Middle frontal gyrus (tissue), 1 donor: ENCODE measurements at regions not wholly inside any gene's neighbourhood (a gene's known extent, or its start where the extent isn't known, plus 50 kb on each side); places are given as distances from the start of the nearest gene placed in this dataset.

Experiments
- DNase-seq: peaks from one replicate; pipeline ENCODE4 v3.0.0-alpha.2; 2015; ENCODE audit warnings: low spot score; ENCODE audit errors: extremely low spot score

GRCh38 chr11:71356904-71357303 is 91.3 kb downstream of the DHCR7 start:
- DNase-seq: no peak

DNA sequence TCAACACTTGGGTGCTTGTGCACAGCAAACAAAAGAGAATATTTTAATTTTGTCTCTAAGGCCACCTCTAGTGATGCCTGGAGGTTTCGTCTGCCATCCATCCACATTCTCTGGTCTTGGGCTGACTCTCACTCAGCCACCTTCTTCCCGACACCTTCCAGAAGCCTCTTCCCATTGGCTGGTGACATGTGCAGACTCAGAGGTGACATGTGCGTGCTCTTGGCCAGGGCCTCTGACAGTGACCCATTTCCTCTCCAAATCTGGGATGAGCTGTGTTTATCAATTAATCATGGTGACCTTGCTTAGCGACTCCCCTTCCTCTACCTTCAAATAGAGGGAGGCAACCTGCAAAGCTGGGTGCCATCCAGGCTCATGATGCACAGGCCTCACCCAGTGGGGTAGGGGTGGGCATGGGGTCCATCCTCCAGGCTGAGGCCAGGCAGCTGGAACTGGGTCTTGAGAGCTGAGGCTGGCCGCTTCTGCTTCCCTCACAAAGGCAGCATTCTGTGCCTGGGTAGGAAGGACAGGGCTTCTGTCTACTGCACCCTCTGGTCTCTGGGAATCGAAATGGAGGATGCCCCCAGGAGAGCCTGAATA is 91.8 kb downstream of the DHCR7 start:
- DNase-seq: no peak

- no peak for DNase-seq
These were observed 92.9 kb downstream of the DHCR7 start for GRCh38 chr11:71355281-71355680.

- no peak for DNase-seq
These were observed 93.6 kb downstream of the DHCR7 start for GRCh38 chr11:71354394-71355105.

DNA sequence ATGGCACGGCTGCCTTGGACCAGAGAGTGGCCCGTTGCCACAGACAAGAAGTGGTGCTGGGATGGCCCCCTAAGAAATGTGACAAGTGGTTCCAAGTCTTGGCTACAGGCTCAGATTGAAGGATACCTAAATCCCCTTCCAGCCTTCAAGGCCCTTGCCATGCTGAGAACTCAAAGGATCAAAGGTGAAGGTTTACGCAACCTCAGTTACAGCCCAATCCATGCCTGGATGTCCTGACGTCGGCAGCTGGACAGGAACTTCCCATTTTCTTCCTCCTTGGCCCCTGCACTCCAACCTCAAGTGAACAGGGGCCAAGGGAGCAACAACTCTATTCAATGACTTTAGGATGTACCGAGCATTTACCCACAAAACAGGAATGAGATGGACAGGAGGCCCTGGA is 95.4 kb downstream of the DHCR7 start:
- no peak for DNase-seq

- DNase-seq: no peak
These were observed 96.0 kb downstream of the DHCR7 start for GRCh38 chr11:71352226-71352625.

DNA sequence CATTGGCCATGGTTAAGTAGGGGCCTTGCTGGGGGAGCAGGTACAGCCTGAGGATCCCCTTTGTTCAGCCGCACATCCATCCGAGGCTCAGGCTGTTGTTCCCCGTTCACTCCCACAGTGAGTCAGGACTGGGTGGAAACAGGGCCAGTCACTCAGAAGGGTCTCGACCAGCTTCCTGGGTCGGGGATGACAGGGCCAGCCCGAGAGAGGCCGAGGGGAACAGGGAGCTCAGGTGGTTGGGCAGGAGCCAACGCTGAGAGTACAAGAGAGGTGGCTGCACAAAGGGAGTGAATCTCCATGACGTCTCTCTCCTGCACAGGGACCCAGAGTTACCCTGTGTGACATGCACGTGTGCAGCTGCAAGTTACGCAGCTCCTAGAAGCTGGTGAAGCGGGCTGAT is 97.2 kb upstream of the SHANK2 start:
- DNase-seq: no peak

DNA sequence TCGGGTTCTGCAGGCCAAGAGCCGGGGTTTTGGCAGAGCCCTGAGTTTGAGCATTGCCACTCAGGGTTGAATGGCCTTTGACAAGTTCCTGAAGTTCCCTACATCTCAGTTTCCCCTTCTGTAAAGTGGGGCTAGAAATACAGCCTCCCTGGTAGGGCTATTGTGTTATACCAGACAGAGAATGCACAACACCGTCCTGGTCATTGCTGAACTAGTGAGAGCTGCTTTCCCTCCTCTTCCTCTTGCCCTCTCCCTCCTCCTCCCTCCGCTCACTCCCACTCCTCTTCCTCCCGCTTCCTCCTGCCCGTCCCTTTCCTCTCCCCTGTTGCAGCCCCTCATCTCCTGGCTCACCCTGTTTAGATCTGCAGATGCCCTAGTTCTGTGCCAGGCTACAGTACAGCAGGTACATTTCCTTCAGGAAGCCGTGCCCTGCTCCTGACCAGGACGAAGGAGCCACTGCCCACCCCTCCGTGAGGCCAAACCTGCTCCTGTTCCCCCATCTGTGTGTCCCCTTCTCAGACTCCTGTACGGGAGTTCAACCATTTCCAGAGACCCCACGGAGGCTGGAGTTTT is 91.5 kb upstream of the SHANK2 start:
- DNase-seq: no peak

- no peak for DNase-seq
These were observed 90.8 kb upstream of the SHANK2 start for GRCh38 chr11:71342951-71343827.

DNA sequence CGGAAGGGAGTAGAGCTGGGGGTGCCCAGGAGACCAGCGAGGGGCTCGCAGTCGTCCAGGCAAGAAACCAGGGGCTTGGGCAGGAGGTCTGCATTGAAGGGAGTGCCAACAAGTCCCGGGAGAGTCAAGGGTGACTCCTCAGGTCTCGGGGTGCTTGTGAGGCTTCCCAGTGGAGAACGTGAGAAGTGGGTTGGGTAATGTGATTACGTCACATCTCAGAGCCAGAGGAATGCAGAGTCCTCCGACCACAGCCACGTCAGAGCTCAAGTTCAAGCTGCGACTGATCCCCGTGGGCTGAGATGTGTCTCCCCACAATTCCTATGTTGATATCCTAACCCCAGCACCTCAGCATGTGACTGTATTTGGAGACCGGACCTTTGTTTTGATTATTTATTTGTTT is 89.7 kb upstream of the SHANK2 start:
- no peak for DNase-seq

- DNase-seq: no peak
These were observed 89.2 kb upstream of the SHANK2 start for GRCh38 chr11:71341596-71341995.

DNA sequence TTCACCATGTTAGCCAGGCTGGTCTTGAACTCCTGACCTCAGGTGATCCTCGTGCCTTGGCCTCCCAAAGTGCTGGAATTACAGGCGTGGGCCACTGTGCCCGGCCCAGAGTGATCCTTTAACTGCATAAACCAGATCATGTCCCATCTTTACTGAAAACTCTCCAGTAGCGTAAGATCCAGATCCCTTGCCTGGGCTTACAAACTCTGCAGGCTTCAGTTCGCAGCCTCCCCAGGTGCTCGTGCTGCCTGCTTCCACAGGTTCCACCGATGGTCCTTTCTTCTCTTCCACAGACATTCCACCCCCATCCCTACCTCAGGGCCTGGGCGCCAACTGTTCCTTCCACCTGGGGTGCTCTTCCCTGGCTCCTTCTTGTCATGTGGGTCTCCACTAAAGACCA is 88.8 kb upstream of the SHANK2 start:
- DNase-seq: no peak

DNA sequence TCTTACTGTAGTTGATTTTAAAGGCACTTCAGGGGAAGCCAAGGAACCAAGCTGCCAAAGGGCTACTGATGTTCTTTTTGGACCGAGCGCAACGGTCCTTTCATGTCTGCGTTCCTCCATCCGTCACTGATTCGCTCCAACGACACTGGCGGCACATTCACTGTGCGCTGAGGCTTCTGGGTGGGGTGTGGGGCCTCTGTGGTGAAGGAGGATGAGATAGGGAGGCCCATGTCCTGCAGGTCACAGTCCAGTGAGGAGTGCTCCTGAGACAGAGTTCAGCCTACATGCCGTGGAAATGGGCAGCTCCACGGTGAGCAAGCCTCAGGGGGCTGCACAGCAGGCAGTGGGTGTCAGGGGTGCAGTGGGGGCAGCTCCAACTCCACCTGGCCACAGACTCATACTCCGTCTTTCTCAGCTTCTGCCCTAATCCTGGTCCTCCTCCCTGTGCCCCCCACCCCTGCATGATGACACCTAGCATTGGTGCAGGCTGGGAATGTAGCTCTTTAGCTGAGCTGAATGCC is 87.8 kb upstream of the SHANK2 start:
- no peak for DNase-seq

DNA sequence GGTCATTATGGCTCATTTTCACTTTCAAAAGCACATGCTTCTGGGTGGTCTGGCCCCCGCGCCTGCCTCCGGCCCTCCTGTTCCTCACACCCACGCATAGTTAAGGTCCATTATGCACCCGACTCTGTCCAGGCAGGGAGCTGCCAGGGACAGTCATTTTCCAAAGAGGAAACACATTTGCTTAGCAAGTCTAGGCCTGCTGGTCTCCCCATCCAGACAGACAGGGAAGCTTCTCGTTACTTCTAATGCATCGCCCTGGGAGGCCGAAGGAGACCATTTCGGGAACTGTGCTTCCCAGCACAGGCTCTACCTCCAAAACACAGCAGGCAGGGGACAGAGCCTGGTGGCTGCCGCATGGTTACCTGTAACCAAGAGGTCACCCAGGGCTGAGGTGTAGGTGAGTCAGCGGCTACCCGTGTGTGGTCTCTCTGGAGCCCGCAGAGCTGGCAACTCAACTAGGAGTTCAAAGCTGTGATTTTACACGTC is 87.1 kb upstream of the SHANK2 start:
- DNase-seq: no peak

DNA sequence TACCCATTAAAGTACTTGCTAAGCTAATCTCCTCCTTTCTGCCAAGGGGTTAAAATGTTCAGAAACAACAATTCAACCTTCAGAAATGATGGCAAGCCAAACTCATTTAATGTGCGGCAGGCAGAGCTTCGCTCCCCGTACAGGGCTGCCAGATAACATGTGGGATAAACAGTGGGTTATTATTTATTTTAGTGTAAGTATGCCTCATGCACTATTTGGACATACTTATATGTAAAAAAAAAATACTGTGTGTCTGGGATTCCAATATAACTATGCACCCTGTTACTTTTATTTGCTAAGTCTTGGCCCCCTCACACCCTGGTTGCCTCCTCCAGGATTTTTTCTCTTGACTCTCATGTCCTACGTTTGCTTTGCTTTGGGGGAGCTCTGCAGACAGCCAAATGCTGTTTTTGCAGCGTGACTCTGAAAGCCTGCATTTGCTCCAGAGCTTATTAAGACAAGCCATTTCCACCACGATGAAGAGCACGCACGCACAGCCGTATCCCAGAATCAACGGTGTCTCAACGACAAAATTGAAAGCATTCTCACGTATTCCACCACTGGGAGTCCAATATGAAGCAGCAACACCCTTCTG is 86.5 kb upstream of the SHANK2 start:
- DNase-seq: no peak

GRCh38 chr11:71336996-71337754 is 84.8 kb upstream of the SHANK2 start:
- no peak for DNase-seq

DNA sequence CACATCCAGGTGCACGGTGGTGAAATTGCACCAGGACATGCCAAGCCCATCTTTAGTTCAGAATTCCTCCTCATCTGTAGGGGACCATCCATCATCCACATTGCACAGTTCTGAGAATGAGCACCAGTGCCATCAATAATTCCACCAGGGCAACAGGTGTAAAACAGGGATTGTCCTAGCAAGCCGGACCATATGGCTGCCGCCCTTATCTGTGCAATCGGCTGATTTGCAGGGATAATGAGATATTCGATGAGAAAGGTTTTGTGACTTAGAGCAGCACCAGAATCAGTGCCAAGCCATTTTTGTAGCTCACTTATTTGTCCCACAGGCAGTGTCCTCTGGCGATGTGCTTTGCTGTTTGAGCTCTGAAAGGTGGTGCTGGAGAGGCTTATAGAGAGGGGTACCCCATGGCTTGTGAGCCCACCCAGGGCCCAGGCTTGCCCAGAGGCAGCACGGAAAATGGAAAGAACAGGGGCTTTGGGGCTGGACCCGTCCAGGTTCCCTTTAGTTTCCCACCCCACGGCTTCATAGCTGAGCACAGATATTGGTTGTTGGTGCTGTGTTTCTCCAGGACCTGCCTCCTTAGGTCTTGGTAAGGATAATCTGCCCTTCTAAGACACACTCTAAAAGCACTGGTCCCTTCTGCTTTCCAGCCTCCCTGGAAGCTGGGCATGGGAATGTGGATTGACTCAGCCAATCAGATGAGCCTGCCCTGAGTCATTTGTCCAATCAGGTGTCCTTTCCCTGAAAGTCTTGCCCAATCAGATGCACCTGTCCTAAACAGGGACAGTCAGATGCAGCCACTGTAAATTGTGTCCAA is 84.0 kb upstream of the SHANK2 start:
- no peak for DNase-seq

GRCh38 chr11:71335371-71335770 is 83.0 kb upstream of the SHANK2 start:
- no peak for DNase-seq

GRCh38 chr11:71334191-71334590 is 81.8 kb upstream of the SHANK2 start:
- no peak for DNase-seq

GRCh38 chr11:71333473-71333872 is 81.1 kb upstream of the SHANK2 start:
- DNase-seq: no peak
